ENCODE measurements at regions not wholly inside any gene's neighbourhood (a gene's known extent, or its start where the extent isn't known, plus 50 kb on each side); places are given as distances from the start of the nearest gene placed in this dataset.

GRCh38 chr14:85172290-85172689 is 357.7 kb upstream of the FLRT2 start:
- TF ChIP-seq, protein P1, sequence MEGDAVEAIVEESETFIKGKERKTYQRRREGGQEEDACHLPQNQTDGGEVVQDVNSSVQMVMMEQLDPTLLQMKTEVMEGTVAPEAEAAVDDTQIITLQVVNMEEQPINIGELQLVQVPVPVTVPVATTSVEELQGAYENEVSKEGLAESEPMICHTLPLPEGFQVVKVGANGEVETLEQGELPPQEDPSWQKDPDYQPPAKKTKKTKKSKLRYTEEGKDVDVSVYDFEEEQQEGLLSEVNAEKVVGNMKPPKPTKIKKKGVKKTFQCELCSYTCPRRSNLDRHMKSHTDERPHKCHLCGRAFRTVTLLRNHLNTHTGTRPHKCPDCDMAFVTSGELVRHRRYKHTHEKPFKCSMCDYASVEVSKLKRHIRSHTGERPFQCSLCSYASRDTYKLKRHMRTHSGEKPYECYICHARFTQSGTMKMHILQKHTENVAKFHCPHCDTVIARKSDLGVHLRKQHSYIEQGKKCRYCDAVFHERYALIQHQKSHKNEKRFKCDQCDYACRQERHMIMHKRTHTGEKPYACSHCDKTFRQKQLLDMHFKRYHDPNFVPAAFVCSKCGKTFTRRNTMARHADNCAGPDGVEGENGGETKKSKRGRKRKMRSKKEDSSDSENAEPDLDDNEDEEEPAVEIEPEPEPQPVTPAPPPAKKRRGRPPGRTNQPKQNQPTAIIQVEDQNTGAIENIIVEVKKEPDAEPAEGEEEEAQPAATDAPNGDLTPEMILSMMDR (IDR thresholded peaks at IDR 0.05) = no peak
- no peak for TF ChIP-seq POLR2A (IDR thresholded peaks at IDR 0.05)
